Neural crest cell (in vitro differentiated cells): ENCODE measurements at regions not wholly inside any gene's neighbourhood (a gene's known extent, or its start where the extent isn't known, plus 50 kb on each side); places are given as distances from the start of the nearest gene placed in this dataset.

Experiments used
- DNase-seq: peaks from one replicate; pipeline ENCODE4 v3.0.0; 2021; ENCODE audit warnings: low read depth, mixed read lengths, low spot score
- H3K27ac Mint-ChIP-seq: one replicate; pipeline ENCODE4 v1.8.0; 2021; ENCODE audit warnings: mild to moderate bottlenecking, mixed read lengths; ENCODE audit not compliant: unreplicated experiment
- H3K27me3 Mint-ChIP-seq: 2 replicates; pipeline ENCODE4 v1.8.0; 2021; ENCODE audit warnings: low read depth, mild to moderate bottlenecking, mixed read lengths
- H3K36me3 Mint-ChIP-seq: 2 replicates; pipeline ENCODE4 v1.8.0; 2021; ENCODE audit warnings: low read depth, mild to moderate bottlenecking, mixed read lengths
- H3K4me1 Mint-ChIP-seq: 2 replicates; pipeline ENCODE4 v1.8.0; 2021; ENCODE audit warnings: mixed read lengths
- H3K4me3 Mint-ChIP-seq: one replicate; pipeline ENCODE4 v1.8.0; 2021; ENCODE audit warnings: mild to moderate bottlenecking, mixed read lengths
- H3K9me3 Mint-ChIP-seq: 2 replicates; pipeline ENCODE4 v1.8.0; 2021; ENCODE audit warnings: mixed read lengths
- CTCF ChIP-seq: fragments of 200-600 bp; sonication (generic); conservative IDR thresholded peaks from 2 replicates; pipeline ENCODE4 v1.5.0; 2021; ENCODE audit warnings: antibody characterized with exemption, mild to moderate bottlenecking

GRCh38 chr6:137933696-137934095, 66.6 kb downstream of the TNFAIP3 start:
- H3K9me3 Mint-ChIP-seq, result peaks cover 8% of the 10 kb centered on the region
- no peaks in the 10 kb centered on the region for H3K27me3 Mint-ChIP-seq
- H3K36me3 Mint-ChIP-seq, result peaks cover 2% of the 10 kb centered on the region
- TF ChIP-seq CTCF, result no peak
- H3K4me3 Mint-ChIP-seq, result no peak overlapping the region
- H3K27ac Mint-ChIP-seq, result no peak overlapping the region
- DNase-seq, result no peak
- no peaks in the 10 kb centered on the region for H3K4me1 Mint-ChIP-seq

GRCh38 chr6:137936798-137937197, 69.7 kb downstream of the TNFAIP3 start:
- Mint-ChIP-seq H3K9me3 (peaks cover 12% of the 10 kb centered on the region), H3K36me3 (peaks cover 6% of the 10 kb centered on the region), H3K27ac (no peak overlapping the region), H3K4me3 (no peak overlapping the region), H3K27me3 (no peaks in the 10 kb centered on the region), H3K4me1 (no peaks in the 10 kb centered on the region)
- TF ChIP-seq CTCF, result no peak
- DNase-seq, result no peak

- TF ChIP-seq CTCF, result no peak
- Mint-ChIP-seq H3K36me3 (peaks cover 6% of the 10 kb centered on the region), H3K27ac (no peak overlapping the region), H3K4me1 (no peaks in the 10 kb centered on the region), H3K27me3 (no peaks in the 10 kb centered on the region), H3K9me3 (peaks cover 12% of the 10 kb centered on the region), H3K4me3 (no peak overlapping the region)
- no peak for DNase-seq
These were observed 70.8 kb downstream of the TNFAIP3 start for GRCh38 chr6:137937834-137938233.

GRCh38 chr6:137938770-137939379, 71.8 kb downstream of the TNFAIP3 start:
- no peak overlapping the region for H3K27ac Mint-ChIP-seq
- DNase-seq, result no peak
- peaks cover 12% of the 10 kb centered on the region for H3K9me3 Mint-ChIP-seq
- H3K36me3 Mint-ChIP-seq, result peaks cover 6% of the 10 kb centered on the region
- no peaks in the 10 kb centered on the region for H3K27me3 Mint-ChIP-seq
- no peak for TF ChIP-seq CTCF
- H3K4me3 Mint-ChIP-seq, result no peak overlapping the region
- no peaks in the 10 kb centered on the region for H3K4me1 Mint-ChIP-seq

- peaks cover 6% of the 10 kb centered on the region for H3K36me3 Mint-ChIP-seq
- H3K4me3 Mint-ChIP-seq, result no peak overlapping the region
- no peaks in the 10 kb centered on the region for H3K27me3 Mint-ChIP-seq
- DNase-seq, result no peak
- no peaks in the 10 kb centered on the region for H3K4me1 Mint-ChIP-seq
- TF ChIP-seq CTCF, result no peak
- H3K9me3 Mint-ChIP-seq, result peaks cover 5% of the 10 kb centered on the region
- H3K27ac Mint-ChIP-seq, result no peak overlapping the region
These were observed 74.9 kb downstream of the TNFAIP3 start for GRCh38 chr6:137941995-137942394.
